ENCODE measurements at regions not wholly inside any gene's neighbourhood (a gene's known extent, or its start where the extent isn't known, plus 50 kb on each side); places are given as distances from the start of the nearest gene placed in this dataset.

DNA sequence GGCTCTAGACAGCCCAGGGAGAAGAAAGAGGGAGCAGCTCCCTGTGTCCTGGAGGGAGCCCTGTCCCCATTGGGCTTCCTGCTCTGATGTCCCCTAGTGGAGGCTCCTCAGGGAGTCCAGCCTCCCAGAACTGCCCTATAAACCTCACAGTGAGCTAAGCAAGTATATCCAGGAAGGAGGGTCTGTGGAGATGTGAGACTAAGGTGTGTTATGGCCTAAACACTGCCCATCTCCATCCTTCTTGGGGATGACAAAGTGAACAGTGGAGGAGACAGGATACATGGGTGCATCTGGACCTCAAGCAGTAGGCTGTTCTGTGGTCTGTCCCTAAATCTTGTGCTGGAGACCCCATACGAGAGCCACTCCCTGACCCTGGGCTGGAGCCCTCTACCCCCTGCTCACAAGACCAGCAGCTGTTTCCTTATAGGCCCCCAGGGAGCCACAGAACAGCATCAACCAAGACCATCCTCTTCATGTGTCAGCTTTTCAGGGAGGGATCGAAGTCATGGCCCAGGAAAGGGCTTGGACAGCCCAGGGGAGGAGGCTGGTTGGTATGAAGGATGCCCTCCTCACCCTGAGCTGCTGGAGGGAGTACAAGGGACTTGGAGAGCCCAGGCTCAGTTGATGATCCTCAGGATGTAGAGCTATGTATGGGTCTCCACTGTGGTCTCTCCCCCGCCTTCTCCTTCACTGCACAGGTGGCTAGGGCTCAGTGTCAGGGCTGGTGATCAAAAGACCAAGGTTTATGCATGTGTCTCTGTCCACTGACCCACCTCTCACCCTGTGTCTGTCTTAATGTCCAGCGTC, 49.7 kb upstream of the TOP3B start:
- in situ Hi-C loops (cut with HindIII; ENCODE audit: low pct_unique_long_range_greater_than_20kb, low sequenced_read_pairs) = no loop called here
- no peak for DNase-seq (ENCODE audit: low read depth, low spot score)

Small RNA genes lying in the stretch of these regions (small RNA-seq; reads per million reads assigned to genes)
- 0 reads per million in 2 experiments for gene AC245452.3
- 0 reads per million in 2 experiments for gene AC245517.3
- gene AC245517.5 = 0 reads per million in 2 experiments
- 0 reads per million in 2 experiments for gene IGLVIV-59
